ENCODE measurements at regions not wholly inside any gene's neighbourhood (a gene's known extent, or its start where the extent isn't known, plus 50 kb on each side); places are given as distances from the start of the nearest gene placed in this dataset.

GRCh38 chr3:31377045-31377642 is 155.6 kb upstream of the STT3B start:
- TF ChIP-seq POLR2A (IDR thresholded peaks at IDR 0.05; ENCODE audit: extremely low read depth, insufficient read length) (no peak), CTCF (IDR thresholded peaks at IDR 0.05; ENCODE audit: low read depth, low read length) (no peak), MYC (IDR thresholded peaks at IDR 0.05; ENCODE audit: low read depth, low read length) (no peak)
- TF ChIP-seq, protein P1, sequence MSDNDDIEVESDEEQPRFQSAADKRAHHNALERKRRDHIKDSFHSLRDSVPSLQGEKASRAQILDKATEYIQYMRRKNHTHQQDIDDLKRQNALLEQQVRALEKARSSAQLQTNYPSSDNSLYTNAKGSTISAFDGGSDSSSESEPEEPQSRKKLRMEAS (IDR thresholded peaks at IDR 0.05; ENCODE audit: low read depth, low read length), result no peak
- no peak overlapping the region for H3K4me3 ChIP-seq (ENCODE audit: low read depth, low read length)
- DNase-seq (ENCODE audit: low read depth), result peak; percentile 9

DNA sequence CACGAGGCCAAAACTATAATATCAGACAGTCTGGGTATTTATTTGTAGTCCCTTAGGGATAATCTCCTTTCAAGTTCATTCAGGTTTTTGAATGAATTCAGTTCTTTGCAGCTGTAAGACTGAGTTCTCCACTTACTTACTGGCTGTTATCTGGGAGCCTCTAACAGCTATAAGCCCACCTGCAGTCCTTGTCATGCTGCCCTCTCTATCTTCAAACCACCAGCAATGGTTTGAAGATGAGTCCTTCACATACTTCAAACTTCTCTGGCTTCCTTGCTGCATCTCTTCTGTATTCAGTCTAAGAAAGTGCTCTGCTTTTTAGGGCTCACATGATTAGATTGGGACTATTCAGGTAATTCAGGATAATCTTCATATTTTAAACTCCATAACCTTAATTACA is 154.5 kb upstream of the STT3B start:
- TF ChIP-seq POLR2A (IDR thresholded peaks at IDR 0.05; ENCODE audit: extremely low read depth, insufficient read length) (no peak), CTCF (IDR thresholded peaks at IDR 0.05; ENCODE audit: low read depth, low read length) (no peak), MYC (IDR thresholded peaks at IDR 0.05; ENCODE audit: low read depth, low read length) (no peak)
- TF ChIP-seq, protein P1 (IDR thresholded peaks at IDR 0.05; ENCODE audit: low read depth, low read length), result no peak
- DNase-seq (ENCODE audit: low read depth), result no peak

GRCh38 chr3:31379598-31379997 is 153.1 kb upstream of the STT3B start:
- H3K4me3 ChIP-seq (ENCODE audit: low read depth, low read length), result no peak overlapping the region
- DNase-seq (ENCODE audit: low read depth), result no peak
- TF ChIP-seq POLR2A (IDR thresholded peaks at IDR 0.05; ENCODE audit: extremely low read depth, insufficient read length), result no peak
- TF ChIP-seq MYC (IDR thresholded peaks at IDR 0.05; ENCODE audit: low read depth, low read length), result no peak
- no peak for TF ChIP-seq CTCF (IDR thresholded peaks at IDR 0.05; ENCODE audit: low read depth, low read length)
- TF ChIP-seq, protein P1 (IDR thresholded peaks at IDR 0.05; ENCODE audit: low read depth, low read length), result no peak

More for the DNA sequence above, 154.5 kb upstream of the STT3B start:
- no peak overlapping the region for H3K4me3 ChIP-seq (ENCODE audit: low read depth, low read length)

DNA sequence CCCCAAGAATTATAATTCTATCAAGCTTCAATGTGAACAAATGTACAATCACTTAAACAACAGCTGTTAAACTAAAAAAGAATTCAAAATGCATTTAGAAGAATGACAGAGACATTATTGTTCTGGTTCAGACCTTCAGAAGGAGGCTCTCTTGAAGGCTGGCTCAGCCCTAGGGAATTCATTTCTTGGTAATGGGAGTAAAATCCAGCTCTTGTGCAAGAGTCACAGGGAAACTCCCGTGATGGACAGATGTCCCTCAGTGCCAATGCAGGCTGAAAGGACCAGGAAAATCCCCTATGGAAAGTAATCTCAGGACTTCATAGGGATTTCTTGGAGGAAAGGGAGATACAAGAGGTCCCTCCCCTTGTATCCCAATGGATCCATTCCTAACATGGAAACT is 149.9 kb upstream of the STT3B start:
- H3K4me3 ChIP-seq (ENCODE audit: low read depth, low read length), result no peak overlapping the region
- no peak for DNase-seq (ENCODE audit: low read depth)
- TF ChIP-seq MYC (IDR thresholded peaks at IDR 0.05; ENCODE audit: low read depth, low read length) (no peak), CTCF (IDR thresholded peaks at IDR 0.05; ENCODE audit: low read depth, low read length) (no peak), POLR2A (IDR thresholded peaks at IDR 0.05; ENCODE audit: extremely low read depth, insufficient read length) (no peak)
- TF ChIP-seq, protein P1 (IDR thresholded peaks at IDR 0.05; ENCODE audit: low read depth, low read length), result no peak

- TF ChIP-seq CTCF (IDR thresholded peaks at IDR 0.05; ENCODE audit: low read depth, low read length), result no peak
- no peak for TF ChIP-seq POLR2A (IDR thresholded peaks at IDR 0.05; ENCODE audit: extremely low read depth, insufficient read length)
- TF ChIP-seq, protein P1 (IDR thresholded peaks at IDR 0.05; ENCODE audit: low read depth, low read length), result no peak
- TF ChIP-seq MYC (IDR thresholded peaks at IDR 0.05; ENCODE audit: low read depth, low read length), result no peak
- no peak for DNase-seq (ENCODE audit: low read depth)
- H3K4me3 ChIP-seq (ENCODE audit: low read depth, low read length), result no peak overlapping the region
Measured at GRCh38 chr3:31384117-31384516, 148.6 kb upstream of the STT3B start.
